ENCODE measurements at regions not wholly inside any gene's neighbourhood (a gene's known extent, or its start where the extent isn't known, plus 50 kb on each side); places are given as distances from the start of the nearest gene placed in this dataset.

DNA sequence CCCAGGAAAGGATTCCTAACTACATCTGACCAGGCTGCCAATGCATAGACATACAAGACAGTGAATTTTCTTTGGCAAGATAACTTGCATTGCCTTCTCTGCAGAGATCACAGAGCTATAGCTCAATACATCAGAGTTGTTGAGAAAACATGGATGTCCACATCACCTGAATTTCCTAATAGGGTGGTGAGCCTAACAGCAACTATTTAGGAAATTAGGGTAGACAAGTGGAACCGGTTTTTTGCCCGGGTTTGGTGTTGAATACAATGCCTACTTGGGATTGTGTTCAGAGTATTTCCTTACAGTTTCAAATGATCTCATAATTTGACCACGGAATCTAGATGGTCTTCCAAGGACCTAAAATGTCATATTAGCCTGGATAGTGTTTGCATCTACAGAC, 262.7 kb downstream of the KIF4B start (continued):
- TF ChIP-seq GTF2F1 (IDR thresholded peaks at IDR 0.05; ENCODE audit: borderline replicate concordance, low read depth, low read length), result no peak
- no peak for TF ChIP-seq ZNF274 (IDR thresholded peaks at IDR 0.05; ENCODE audit: borderline replicate concordance, extremely low read depth, low read length)
- no peak for TF ChIP-seq JUN (IDR thresholded peaks at IDR 0.05; ENCODE audit: low read depth, low read length)
- no peak for TF ChIP-seq SP1 (IDR thresholded peaks at IDR 0.05; ENCODE audit: low read depth, low read length)
- TF ChIP-seq, protein P1, sequence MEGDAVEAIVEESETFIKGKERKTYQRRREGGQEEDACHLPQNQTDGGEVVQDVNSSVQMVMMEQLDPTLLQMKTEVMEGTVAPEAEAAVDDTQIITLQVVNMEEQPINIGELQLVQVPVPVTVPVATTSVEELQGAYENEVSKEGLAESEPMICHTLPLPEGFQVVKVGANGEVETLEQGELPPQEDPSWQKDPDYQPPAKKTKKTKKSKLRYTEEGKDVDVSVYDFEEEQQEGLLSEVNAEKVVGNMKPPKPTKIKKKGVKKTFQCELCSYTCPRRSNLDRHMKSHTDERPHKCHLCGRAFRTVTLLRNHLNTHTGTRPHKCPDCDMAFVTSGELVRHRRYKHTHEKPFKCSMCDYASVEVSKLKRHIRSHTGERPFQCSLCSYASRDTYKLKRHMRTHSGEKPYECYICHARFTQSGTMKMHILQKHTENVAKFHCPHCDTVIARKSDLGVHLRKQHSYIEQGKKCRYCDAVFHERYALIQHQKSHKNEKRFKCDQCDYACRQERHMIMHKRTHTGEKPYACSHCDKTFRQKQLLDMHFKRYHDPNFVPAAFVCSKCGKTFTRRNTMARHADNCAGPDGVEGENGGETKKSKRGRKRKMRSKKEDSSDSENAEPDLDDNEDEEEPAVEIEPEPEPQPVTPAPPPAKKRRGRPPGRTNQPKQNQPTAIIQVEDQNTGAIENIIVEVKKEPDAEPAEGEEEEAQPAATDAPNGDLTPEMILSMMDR (IDR thresholded peaks at IDR 0.05; ENCODE audit: control extremely low read depth in 1 of 3, insufficient read depth in 1 of 3, low read depth in 1 of 3, low read length in 3 of 3), result no peak
- TF ChIP-seq SP4 (IDR thresholded peaks at IDR 0.05; ENCODE audit: low read length), result no peak
- TF ChIP-seq CEBPB (IDR thresholded peaks at IDR 0.05; ENCODE audit: low read depth, low read length), result no peak

Measured in H1 (cell line).